SKM-1 (cell line): ENCODE measurements at regions not wholly inside any gene's neighbourhood (a gene's known extent, or its start where the extent isn't known, plus 50 kb on each side); places are given as distances from the start of the nearest gene placed in this dataset.

Experiments
- DNase-seq: peaks from one replicate; lab custom pipeline; 2025; ENCODE audit not compliant: unreplicated experiment; lab: John Stamatoyannopoulos, UW

GRCh38 chr4:14856062-14856933, 146.0 kb upstream of the CPEB2 start:
- DNase-seq: peak; percentile 66

GRCh38 chr4:14856934-14857235, 145.4 kb upstream of the CPEB2 start:
- no peak for DNase-seq

- no peak for DNase-seq
Observed at GRCh38 chr4:14857475-14857874, 144.8 kb upstream of the CPEB2 start.

GRCh38 chr4:14857981-14858380, 144.3 kb upstream of the CPEB2 start:
- peak; percentile 39 for DNase-seq

- DNase-seq: no peak
Observed at GRCh38 chr4:14862891-14863290, 139.4 kb upstream of the CPEB2 start.

GRCh38 chr4:14863418-14864364, 138.6 kb upstream of the CPEB2 start:
- no peak for DNase-seq

- peak; percentile 71 for DNase-seq
Observed at GRCh38 chr4:14864365-14865030, 137.8 kb upstream of the CPEB2 start.

GRCh38 chr4:14865031-14865366, 137.3 kb upstream of the CPEB2 start:
- no peak for DNase-seq

GRCh38 chr4:14865804-14866203, 136.5 kb upstream of the CPEB2 start:
- no peak for DNase-seq

GRCh38 chr4:14867847-14868246, 134.4 kb upstream of the CPEB2 start:
- no peak for DNase-seq

GRCh38 chr4:14868426-14869395, 133.6 kb upstream of the CPEB2 start:
- DNase-seq: no peak

- no peak for DNase-seq
Observed at GRCh38 chr4:14871676-14872430, 130.4 kb upstream of the CPEB2 start.

GRCh38 chr4:14874990-14875389, 127.3 kb upstream of the CPEB2 start:
- DNase-seq: no peak

- peak; percentile 97 for DNase-seq
Observed at GRCh38 chr4:14877246-14878225, 124.7 kb upstream of the CPEB2 start.

- no peak for DNase-seq
Observed at GRCh38 chr4:14878681-14879080, 123.6 kb upstream of the CPEB2 start.

GRCh38 chr4:14879683-14880082, 122.6 kb upstream of the CPEB2 start:
- DNase-seq: no peak

GRCh38 chr4:14880805-14881204, 121.5 kb upstream of the CPEB2 start:
- DNase-seq: no peak

- no peak for DNase-seq
Observed at GRCh38 chr4:14883166-14883565, 119.1 kb upstream of the CPEB2 start.

GRCh38 chr4:14883661-14884060, 118.6 kb upstream of the CPEB2 start:
- no peak for DNase-seq
